PC-9 (cell line): ENCODE measurements at regions not wholly inside any gene's neighbourhood (a gene's known extent, or its start where the extent isn't known, plus 50 kb on each side); places are given as distances from the start of the nearest gene placed in this dataset.
"Not testable (repeated sequence)": the region's sequence is repeated elsewhere in the genome, so short reads cannot be mapped to it uniquely, and the experiment has no call there.

Experiments used
- CTCF ChIP-seq: fragments of 200-600 bp; sonication (generic); conservative IDR thresholded peaks from 2 replicates; pipeline ENCODE4 v1.6.1; 2017; ENCODE audit warnings: mixed run types, antibody characterized with exemption, mild to moderate bottlenecking, moderate library complexity
- EZH2 ChIP-seq: fragments of 200-600 bp; sonication (generic); IDR thresholded peaks from 2 replicates; pipeline ENCODE4 v1.8.0; 2017; ENCODE audit warnings: antibody characterized with exemption, low read depth

- not testable (repeated sequence) for TF ChIP-seq CTCF, EZH2
Observed at GRCh38 chr5:124970381-124970780, 223.9 kb upstream of the ZNF608 start.
